GM10248 (cell line): ENCODE measurements at regions not wholly inside any gene's neighbourhood (a gene's known extent, or its start where the extent isn't known, plus 50 kb on each side); places are given as distances from the start of the nearest gene placed in this dataset.

ENCODE experiments used
- CTCF ChIA-PET: fragments of 300-600 bp; sonication (Branson Sonifier 250); formaldehyde crosslinking; extraction: SDS; loops from one replicate; lab custom pipeline; 2021; ENCODE audit warnings: antibody characterized with exemption; lab: Yijun Ruan, JAX
- POLR2A ChIA-PET: fragments of 350-650 bp; sonication (Branson Sonifier 250); formaldehyde crosslinking; extraction: SDS; loops from one replicate; lab custom pipeline; 2020; ENCODE audit warnings: antibody characterized with exemption; lab: Yijun Ruan, JAX
- DNase-seq: peaks from one replicate; pipeline ENCODE4 v3.0.0; 2012; ENCODE audit errors: extremely low spot score
- TF ChIP-seq, protein P1 (sequence below): IDR thresholded peaks from 2 replicates; pipeline ENCODE4 v1.5.1; 2012; ENCODE audit warnings: mild to moderate bottlenecking, low read depth; ENCODE audit errors: extremely low read depth, missing control alignments, control extremely low read depth

DNA sequence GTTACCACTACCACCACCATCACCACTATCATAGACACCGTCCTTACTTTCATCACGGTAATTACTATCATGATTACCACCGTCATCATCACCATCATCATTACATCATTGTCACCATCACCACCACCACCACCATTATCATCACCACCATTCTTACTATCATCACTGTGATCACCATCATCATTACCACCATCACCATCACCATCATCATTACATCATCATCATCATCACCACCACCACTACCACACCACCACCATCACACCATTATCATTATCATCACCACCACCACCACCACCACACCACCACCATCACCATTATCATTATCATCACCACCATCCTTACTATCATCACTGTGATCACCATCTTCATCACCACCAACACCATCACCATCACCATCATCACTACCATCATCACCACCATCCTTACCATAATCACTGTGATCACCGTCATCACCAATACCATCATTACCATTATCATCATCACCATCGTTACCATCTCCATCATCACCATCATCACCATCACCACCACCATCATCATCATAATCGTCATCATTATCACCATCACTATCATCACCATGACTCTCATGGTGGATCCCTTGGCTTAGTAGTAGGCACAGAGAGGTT, 244.4 kb upstream of the C1orf174 start:
- DNase-seq: no peak
- CTCF ChIA-PET: no interaction called here
- POLR2A ChIA-PET: no interaction called here
- TF ChIP-seq, protein P1, sequence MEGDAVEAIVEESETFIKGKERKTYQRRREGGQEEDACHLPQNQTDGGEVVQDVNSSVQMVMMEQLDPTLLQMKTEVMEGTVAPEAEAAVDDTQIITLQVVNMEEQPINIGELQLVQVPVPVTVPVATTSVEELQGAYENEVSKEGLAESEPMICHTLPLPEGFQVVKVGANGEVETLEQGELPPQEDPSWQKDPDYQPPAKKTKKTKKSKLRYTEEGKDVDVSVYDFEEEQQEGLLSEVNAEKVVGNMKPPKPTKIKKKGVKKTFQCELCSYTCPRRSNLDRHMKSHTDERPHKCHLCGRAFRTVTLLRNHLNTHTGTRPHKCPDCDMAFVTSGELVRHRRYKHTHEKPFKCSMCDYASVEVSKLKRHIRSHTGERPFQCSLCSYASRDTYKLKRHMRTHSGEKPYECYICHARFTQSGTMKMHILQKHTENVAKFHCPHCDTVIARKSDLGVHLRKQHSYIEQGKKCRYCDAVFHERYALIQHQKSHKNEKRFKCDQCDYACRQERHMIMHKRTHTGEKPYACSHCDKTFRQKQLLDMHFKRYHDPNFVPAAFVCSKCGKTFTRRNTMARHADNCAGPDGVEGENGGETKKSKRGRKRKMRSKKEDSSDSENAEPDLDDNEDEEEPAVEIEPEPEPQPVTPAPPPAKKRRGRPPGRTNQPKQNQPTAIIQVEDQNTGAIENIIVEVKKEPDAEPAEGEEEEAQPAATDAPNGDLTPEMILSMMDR: no peak

- ChIA-PET POLR2A (no interaction called here), CTCF (no interaction called here)
- DNase-seq: no peak
- TF ChIP-seq, protein P1: no peak
Measured at GRCh38 chr1:4146101-4146500, 246.0 kb upstream of the C1orf174 start.

- TF ChIP-seq, protein P1: no peak
- POLR2A ChIA-PET: no interaction called here
- CTCF ChIA-PET: no interaction called here
- no peak for DNase-seq
Measured at GRCh38 chr1:4146614-4147013, 246.5 kb upstream of the C1orf174 start.

GRCh38 chr1:4147509-4147908, 247.4 kb upstream of the C1orf174 start:
- ChIA-PET POLR2A (no interaction called here), CTCF (no interaction called here)
- DNase-seq: no peak
- TF ChIP-seq, protein P1: no peak

DNA sequence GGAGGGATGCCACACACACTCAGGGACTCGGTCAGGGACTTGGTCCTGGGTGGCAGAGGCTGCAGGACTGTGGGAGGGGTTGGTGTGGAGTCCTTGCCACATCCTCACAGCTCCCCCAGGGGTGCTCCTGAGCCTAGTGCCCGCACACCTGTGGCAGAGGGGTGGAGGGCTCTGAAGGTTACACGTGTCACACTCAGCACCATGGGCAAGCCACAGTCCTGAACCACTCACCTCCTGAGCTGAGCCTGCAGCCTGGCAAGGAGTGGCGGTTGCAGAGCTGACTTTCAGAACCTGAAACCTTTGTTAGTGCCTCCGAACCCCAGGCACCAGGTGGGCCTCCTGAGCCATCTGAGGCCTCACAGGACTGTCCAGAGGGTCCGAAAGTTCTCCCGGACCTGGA, 249.2 kb upstream of the C1orf174 start:
- TF ChIP-seq, protein P1: no peak
- ChIA-PET CTCF (no interaction called here), POLR2A (no interaction called here)
- DNase-seq: no peak

GRCh38 chr1:4149831-4150230, 249.8 kb upstream of the C1orf174 start:
- CTCF ChIA-PET: no interaction called here
- no peak for DNase-seq
- TF ChIP-seq, protein P1: no peak
- POLR2A ChIA-PET: no interaction called here
